HG03442 (cell line): ENCODE measurements at regions not wholly inside any gene's neighbourhood (a gene's known extent, or its start where the extent isn't known, plus 50 kb on each side); places are given as distances from the start of the nearest gene placed in this dataset.

Experiments
- ATAC-seq: cut with Tn5 transposase; IDR thresholded peaks from one replicate; pipeline ENCODE4 v1.9.1; 2021; ENCODE audit warnings: mild to moderate bottlenecking, moderate library complexity; ENCODE audit not compliant: unreplicated experiment

DNA sequence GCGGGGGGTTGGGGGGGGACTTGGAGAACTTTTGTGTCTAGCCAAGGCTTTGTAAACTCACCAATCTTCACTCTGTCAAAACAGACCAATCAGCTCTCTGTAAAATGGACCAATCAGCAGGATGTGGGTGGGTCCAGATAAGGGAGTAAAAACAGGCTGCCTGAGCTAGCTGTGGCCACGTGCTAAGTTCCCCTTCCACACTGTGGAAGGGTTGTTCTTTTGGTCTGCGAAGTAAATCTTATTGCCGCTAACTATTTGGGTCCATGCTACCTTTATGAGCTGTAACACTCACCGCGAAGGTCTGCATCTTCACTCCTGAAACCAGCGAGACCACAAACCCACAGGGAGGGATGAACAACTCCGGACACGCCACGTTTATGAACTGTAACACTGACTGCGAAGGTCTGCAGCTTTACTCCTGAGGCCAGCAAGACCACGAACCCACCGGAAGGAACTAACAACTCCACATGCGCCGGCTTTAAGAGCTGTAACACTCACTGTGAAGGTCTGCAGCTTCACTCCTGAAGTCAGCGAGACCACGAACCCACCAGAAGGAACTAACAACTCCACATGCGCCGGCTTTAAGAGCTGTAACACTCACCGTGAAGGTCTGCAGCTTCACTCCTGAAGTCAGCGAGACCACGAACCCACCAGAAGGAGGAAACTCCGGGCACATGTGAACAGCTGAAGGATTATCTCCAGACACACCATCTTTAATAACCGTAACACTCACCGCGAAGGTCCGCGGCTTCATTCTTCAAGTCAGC lies 186.6 kb downstream of the ID4 start:
- ATAC-seq = peak; percentile 90

DNA sequence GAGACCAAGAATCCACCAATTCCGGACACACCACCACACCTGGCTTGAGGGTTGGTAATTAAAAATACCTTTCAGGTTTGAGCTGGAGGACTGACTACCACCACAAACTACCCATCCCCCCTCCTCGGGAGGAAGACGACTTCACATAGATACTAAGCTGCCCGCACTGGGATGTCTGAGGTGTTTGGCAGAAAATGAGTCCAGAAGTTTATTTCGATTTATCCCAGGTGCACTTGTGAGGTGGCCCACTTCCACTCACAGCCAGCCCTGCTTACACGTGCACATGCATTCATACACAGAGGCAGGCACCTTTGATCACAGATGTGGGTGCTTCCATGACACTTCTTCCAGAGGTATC lies 187.1 kb downstream of the ID4 start:
- peak; percentile 29 for ATAC-seq

DNA sequence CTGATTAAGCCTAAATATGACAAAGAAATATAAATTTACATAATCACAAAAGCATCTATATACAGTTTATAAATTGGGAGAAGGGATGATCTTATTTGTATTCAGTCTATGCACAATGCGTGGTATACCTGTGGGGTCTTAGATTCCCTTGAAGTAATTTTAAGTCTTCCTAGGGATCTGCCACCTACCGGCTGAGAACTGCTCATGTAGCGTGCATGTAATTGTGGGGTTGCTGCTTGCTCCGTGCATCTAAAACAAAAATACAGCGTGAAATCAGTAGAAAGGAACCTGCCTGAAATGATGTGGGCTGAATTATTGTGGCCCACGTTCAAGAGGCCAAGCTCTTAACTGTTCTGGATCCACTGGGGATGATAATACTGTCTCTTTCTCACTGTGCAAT lies 187.3 kb downstream of the MBOAT1 start:
- ATAC-seq = no peak

DNA sequence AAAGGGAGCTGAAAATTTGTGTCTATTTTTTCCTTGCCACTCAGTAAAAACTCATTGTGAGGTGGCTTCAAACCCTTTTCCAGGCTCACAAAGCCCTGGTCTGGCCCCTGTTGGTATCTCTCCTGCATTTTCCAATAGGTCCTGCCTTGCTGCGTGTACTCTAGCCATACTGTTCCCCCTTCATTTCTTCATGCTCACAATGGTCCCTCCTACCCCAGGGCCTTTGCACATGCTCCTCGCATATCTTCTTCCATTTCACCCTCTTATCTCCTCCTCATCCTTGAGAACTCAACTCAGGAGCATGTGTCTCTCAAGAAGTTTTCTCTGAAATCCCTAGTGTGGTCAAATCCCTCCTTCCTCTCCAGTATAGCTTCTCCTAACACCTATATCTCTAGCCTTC lies 186.6 kb downstream of the MBOAT1 start:
- ATAC-seq = no peak

DNA sequence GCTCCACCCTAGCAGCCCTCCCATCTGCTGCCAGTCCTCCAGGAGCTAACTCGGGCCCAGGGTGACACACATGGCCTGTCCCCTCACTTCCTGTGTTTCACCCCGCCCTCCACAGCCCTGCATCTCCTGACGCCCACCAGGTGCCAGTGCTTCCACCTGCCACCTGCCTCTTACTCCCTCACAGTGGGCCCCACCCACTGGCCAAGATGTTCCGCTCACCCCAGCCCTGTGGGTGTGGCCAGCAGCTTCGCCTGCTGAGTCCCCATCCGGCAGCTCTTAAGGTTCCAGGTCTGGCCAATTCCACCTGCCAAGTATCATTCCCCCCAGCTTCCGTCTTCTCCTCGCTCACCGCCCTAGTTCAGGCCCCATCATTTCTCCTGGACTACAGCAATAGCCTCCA lies 184.1 kb downstream of the MBOAT1 start:
- ATAC-seq = no peak

DNA sequence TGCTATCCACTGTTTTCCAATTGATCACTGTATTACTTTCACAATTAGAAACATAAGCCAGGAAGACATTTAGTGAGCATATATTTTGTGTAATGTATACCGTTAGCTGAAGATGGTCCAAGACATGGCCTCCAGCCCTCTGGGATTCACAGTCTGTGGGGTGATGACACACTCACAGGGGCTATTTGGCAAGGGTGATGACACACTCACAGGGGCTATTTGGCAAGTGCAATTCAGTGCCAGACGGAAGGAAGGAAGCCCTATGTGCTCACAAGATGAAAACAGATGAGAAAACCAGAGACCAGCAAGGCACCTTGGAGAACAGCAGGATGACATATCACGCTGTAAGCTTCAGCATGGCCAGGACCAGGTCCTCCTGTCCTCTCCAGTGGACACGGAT lies 183.7 kb downstream of the MBOAT1 start:
- ATAC-seq = no peak

DNA sequence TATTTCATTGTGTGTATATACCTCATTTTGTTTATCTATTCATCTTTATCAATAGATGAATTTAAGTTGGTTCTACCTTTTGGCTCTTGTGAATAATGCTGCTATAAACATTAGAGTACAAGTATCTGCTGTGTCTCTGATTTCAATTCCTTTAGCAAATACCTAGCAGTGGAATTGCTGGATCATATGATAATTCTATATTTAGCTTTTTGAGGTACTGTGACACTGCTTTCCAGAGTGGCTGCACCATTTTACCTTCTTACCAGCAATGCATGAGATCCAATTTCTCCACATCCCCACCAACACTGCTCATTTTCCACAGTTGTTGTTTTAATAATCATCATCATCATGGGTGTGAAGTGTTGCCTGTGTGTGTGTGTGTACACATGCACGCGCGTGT lies 182.3 kb downstream of the MBOAT1 start:
- no peak for ATAC-seq

DNA sequence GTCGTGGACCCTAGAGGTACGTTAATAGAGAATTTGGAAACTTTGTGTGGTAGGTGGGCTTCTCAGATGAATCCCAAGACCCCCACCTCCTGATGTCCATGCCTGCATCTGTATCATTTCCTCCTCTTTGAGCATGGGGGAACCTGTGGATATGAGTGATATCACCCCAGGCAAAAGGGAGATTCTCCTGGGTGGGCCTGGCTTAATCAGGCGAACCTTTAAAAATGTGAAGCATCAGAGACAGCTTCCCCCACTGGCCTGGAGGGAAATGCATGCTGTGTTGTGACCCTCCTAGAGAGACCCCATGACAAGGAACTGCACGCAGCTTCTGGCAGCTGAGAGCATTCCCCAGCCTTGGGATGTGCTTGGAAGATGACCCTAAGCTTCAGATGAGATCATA lies 180.9 kb downstream of the MBOAT1 start:
- no peak for ATAC-seq

DNA sequence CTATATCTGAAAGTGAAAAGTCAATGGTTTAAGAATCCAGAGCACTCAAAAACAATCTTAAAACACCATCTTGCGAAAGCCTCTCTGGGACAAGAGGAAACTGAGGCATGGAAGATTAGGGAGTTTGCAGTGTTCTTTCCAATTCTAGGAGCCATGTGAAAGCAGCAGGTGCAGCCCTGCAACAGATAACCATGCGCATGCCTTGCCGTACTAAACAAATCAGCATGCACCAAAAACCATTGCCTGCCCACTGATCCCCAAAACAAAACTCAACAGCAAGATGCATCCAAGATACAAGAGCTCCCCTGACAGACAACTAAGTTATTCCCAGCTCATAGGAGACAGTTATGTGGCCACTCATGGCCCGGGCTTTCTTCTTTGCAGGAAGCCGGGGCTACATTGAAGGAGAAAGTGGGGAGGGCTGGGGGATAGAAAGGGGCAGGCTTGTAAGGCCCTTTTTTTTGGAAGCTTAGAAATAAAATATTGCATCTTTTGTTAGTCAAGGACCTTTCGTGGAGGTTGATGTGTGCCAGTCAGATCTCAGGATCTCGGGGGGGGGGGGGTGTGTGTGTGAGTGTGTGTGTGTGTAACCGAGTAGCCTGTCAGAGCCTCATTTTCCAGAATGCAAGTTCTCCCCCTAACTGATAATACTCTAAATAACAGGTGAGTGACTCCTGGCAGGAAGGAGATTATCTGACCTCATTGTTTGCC lies 178.4 kb downstream of the MBOAT1 start:
- no peak for ATAC-seq

DNA sequence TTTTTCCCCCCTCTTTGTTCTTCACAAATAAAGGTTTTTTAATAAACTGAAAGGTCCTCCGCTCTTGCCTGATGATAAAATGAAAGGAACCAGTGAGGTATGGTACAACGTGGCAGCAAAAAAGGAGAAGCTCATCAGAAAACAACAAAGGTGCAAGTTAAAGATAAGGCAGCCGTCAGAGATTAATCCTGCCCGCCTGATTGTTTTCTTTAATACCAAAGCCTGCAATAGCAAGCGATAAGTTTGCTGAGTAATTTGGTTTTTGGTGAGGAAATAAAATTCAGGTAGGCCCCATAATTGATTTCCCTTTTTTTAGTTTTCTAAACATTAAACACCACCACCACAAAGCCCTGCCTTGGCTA lies 177.9 kb downstream of the MBOAT1 start:
- ATAC-seq = no peak

DNA sequence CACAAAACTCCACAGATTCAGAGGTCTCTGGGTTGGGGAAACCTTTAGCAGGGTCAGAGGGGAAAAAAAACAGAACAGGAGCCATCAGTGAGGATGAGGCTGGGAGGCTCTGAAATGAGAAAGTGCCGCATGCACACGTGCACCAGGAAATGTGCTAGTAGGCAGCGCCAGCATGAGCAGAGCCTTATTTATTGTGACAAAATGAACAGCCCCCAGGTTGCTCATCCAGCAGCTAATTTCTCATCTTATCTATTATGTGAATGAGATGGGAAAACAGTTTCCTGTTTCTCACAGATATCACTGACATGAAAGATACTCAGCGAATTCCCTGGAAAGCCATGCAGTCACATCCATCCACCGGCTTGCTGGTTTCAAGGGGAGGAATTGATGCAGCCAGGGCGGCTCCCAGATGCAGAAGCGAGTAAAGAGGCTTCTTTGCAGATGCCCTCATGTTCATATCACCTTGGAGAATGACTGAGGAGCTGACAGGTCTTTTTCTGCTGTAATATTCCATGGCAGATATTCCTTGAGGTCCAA lies 176.1 kb downstream of the MBOAT1 start:
- ATAC-seq = no peak

DNA sequence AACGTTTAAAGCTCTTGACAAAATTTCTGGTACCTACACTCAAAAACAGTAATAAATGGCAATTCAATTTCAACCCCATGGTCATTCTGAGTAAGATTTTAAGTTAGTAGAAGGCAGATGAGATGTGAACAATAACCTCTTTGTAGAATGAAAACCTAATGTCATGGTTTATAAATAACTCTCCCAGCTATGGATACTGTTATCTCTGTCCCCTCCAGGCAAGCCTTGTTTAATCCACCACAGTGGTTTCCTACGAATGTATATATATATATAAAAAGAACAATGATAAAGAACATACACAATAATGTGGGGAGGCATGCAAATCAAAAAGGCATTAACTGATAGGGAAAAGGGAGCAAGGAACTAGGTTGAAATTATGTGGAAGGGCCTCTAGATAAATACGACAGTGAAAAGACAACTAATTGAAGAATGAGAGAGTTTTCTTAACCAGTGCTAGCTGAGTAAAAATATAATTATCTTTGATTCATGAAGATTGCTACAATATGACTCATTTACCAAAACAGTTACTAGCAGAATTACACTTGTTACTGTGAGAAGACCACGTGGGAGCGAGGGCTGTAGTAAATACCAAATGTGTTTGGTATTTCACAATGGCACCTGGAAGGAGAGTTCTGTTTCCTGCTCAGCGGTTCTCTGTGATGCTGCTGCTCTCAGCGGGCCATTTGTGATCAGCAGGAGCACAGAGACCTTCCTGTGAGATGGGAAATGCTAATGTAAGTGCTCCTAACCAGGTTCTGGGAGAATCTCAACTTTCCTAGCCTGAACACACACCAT lies 173.7 kb downstream of the MBOAT1 start:
- no peak for ATAC-seq

DNA sequence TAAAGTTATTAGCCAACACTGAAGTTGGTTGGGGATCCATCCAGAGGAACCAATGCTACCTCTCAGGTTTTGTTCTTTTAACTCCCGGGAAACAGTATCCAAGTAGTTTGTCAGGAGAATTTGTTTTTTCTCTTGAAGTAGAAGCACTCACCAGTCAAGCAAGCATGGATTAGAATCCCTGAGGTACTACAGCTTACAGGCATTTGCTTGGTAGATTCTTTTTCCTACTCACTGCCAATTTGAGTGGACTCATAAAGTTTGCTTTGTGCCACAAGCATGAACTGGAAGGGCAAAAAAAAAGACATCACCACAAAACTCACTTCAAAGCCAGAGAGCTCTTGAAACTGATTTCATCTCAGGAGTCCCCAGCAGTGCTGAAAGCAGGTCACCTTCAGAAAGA lies 167.4 kb downstream of the MBOAT1 start:
- ATAC-seq = no peak
